ENCODE measurements at regions not wholly inside any gene's neighbourhood (a gene's known extent, or its start where the extent isn't known, plus 50 kb on each side); places are given as distances from the start of the nearest gene placed in this dataset.

DNA sequence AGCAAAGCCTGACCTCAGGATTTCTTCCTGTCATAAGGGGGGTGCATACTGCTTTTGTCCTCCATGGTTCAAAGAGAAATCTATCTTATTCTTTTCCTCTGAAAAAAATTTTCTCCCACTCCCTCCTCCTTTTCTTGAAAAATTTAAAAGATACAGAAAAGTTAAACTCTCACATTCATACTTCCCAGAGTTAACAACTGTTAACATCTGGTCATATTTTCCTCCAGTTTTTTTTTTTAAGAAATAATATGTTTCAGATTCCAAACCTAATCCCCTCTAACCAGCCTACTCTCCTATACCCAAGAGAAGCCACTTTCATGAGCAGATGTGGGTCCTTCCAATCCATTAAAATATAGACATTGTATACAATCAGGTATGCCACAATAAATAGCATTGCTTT is 378.9 kb upstream of the HNRNPA3 start:
- Mint-ChIP-seq H3K27ac (ENCODE audit: unreplicated experiment) (no peak overlapping the region), H3K36me3 (ENCODE audit: insufficient read depth, unreplicated experiment) (peaks cover 6% of the 10 kb centered on the region), H3K4me1 (ENCODE audit: low read depth, unreplicated experiment) (no peaks in the 10 kb centered on the region), H3K9me3 (ENCODE audit: low read depth, unreplicated experiment) (no peaks in the 10 kb centered on the region), H3K27me3 (ENCODE audit: unreplicated experiment) (peaks cover 53% of the 10 kb centered on the region), H3K4me3 (ENCODE audit: low read depth, unreplicated experiment) (no peak overlapping the region)
- intact Hi-C loops (cut with micrococcal nuclease; ENCODE audit: unreplicated experiment), result no loop called here
- BruUV-seq (replicated peaks), result no TSS peak
- DNase-seq, result no peak
- CTCF ChIA-PET, result no interaction called here
- TF ChIP-seq, protein P1, sequence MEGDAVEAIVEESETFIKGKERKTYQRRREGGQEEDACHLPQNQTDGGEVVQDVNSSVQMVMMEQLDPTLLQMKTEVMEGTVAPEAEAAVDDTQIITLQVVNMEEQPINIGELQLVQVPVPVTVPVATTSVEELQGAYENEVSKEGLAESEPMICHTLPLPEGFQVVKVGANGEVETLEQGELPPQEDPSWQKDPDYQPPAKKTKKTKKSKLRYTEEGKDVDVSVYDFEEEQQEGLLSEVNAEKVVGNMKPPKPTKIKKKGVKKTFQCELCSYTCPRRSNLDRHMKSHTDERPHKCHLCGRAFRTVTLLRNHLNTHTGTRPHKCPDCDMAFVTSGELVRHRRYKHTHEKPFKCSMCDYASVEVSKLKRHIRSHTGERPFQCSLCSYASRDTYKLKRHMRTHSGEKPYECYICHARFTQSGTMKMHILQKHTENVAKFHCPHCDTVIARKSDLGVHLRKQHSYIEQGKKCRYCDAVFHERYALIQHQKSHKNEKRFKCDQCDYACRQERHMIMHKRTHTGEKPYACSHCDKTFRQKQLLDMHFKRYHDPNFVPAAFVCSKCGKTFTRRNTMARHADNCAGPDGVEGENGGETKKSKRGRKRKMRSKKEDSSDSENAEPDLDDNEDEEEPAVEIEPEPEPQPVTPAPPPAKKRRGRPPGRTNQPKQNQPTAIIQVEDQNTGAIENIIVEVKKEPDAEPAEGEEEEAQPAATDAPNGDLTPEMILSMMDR (IDR thresholded peaks at IDR 0.05; ENCODE audit: unreplicated experiment), result no peak

DNA sequence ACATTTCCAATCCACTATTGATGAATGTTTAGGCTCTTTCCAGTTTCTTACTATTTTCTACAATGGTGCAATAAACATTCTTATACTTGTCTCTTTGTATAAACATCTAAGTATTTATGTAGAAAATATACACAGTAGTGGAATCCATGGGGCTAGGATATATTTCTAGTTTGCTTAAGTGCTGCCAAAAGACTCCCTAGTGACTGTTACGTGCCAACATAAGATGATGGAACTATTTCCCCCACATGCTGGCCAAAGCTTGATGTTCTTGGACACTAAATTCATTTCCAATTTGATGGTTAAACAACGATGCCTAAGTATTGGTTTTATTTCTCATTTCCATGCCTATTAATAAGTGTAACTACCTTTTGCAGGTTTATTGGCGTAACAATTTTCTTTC is 378.4 kb upstream of the HNRNPA3 start:
- H3K27ac Mint-ChIP-seq (ENCODE audit: unreplicated experiment), result no peak overlapping the region
- peaks cover 48% of the 10 kb centered on the region for H3K27me3 Mint-ChIP-seq (ENCODE audit: unreplicated experiment)
- peaks cover 1% of the 10 kb centered on the region for H3K36me3 Mint-ChIP-seq (ENCODE audit: insufficient read depth, unreplicated experiment)
- H3K9me3 Mint-ChIP-seq (ENCODE audit: low read depth, unreplicated experiment), result no peaks in the 10 kb centered on the region
- intact Hi-C loops (cut with micrococcal nuclease; ENCODE audit: unreplicated experiment), result no loop called here
- TF ChIP-seq, protein P1 (IDR thresholded peaks at IDR 0.05; ENCODE audit: unreplicated experiment), result no peak
- BruUV-seq (replicated peaks), result no TSS peak
- no peak overlapping the region for H3K4me3 Mint-ChIP-seq (ENCODE audit: low read depth, unreplicated experiment)
- no peak for DNase-seq
- H3K4me1 Mint-ChIP-seq (ENCODE audit: low read depth, unreplicated experiment), result no peaks in the 10 kb centered on the region
- CTCF ChIA-PET, result no interaction called here

DNA sequence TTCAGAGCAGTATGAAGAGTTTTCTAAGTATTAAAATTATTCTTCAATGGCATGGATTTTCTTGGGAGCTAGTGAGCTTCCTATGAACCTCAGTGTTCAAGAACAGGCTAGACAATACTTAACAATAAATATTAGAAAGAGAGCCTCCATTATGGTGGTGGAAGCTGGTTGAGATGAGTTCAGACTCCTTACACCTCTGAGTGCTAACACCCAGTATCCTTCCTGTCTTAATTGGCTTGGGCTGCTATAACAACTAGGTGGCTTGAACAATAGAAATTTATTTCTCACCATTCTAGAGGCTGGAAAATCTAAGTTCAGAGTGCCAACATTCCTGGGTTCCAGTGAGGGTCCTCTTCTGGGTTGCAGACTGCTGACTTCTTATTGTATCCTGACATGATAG is 369.4 kb upstream of the HNRNPA3 start:
- H3K27ac Mint-ChIP-seq (ENCODE audit: unreplicated experiment), result no peak overlapping the region

DNA sequence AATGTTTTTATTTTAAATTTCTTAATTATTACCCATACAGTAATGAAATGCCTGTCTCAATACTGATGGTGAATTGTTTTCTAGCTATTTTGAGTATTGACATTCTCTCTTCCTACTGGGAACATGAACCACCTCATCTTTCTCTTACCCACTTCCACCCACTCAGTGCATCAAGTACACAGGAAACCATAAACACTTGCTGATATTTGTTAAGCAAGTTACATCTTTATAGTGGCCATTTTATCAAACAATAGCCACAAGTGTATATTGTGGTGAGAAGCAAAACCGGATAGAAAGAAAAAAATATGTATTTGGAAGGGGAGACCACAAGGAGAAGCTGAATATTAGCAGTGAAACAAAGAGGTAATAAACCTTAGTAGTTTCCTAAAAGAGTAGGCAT is 368.1 kb upstream of the HNRNPA3 start:
- intact Hi-C loops (cut with micrococcal nuclease; ENCODE audit: unreplicated experiment), result no loop called here
- H3K36me3 Mint-ChIP-seq (ENCODE audit: insufficient read depth, unreplicated experiment), result no peaks in the 10 kb centered on the region
- no peaks in the 10 kb centered on the region for H3K4me1 Mint-ChIP-seq (ENCODE audit: low read depth, unreplicated experiment)
- peaks cover 7% of the 10 kb centered on the region for H3K27me3 Mint-ChIP-seq (ENCODE audit: unreplicated experiment)
- no peak overlapping the region for H3K4me3 Mint-ChIP-seq (ENCODE audit: low read depth, unreplicated experiment)
- CTCF ChIA-PET, result no interaction called here
- DNase-seq, result no peak
- H3K9me3 Mint-ChIP-seq (ENCODE audit: low read depth, unreplicated experiment), result no peaks in the 10 kb centered on the region
- no TSS peak for BruUV-seq (replicated peaks)
- no peak overlapping the region for H3K27ac Mint-ChIP-seq (ENCODE audit: unreplicated experiment)
- TF ChIP-seq, protein P1 (IDR thresholded peaks at IDR 0.05; ENCODE audit: unreplicated experiment), result no peak

More for the DNA sequence above, 369.4 kb upstream of the HNRNPA3 start:
- no peak overlapping the region for H3K4me3 Mint-ChIP-seq (ENCODE audit: low read depth, unreplicated experiment)
- TF ChIP-seq, protein P1 (IDR thresholded peaks at IDR 0.05; ENCODE audit: unreplicated experiment), result no peak
- H3K36me3 Mint-ChIP-seq (ENCODE audit: insufficient read depth, unreplicated experiment), result no peaks in the 10 kb centered on the region
- intact Hi-C loops (cut with micrococcal nuclease; ENCODE audit: unreplicated experiment), result no loop called here
- CTCF ChIA-PET, result no interaction called here
- no TSS peak for BruUV-seq (replicated peaks)
- H3K27me3 Mint-ChIP-seq (ENCODE audit: unreplicated experiment), result no peaks in the 10 kb centered on the region
- DNase-seq, result no peak
- no peaks in the 10 kb centered on the region for H3K4me1 Mint-ChIP-seq (ENCODE audit: low read depth, unreplicated experiment)
- no peaks in the 10 kb centered on the region for H3K9me3 Mint-ChIP-seq (ENCODE audit: low read depth, unreplicated experiment)

DNA sequence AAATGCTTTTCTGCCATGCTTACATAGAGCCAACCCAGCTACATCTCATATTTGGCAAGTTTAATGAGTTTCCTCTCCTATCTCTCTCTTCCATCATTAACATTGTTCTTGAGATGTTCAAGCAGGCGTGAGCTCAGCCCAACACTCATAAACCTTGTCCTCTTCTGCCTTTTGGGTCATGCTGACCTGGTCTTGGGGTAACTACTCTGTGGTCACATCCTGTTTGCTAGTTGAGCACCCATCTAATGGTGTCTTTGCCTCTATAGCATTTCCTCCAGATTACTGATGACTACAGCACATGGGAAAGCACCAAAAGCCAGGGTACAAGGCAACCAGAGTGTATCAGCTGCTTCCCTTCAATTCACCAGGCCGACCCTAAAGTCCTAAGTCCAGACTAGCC is 366.9 kb upstream of the HNRNPA3 start:
- no peaks in the 10 kb centered on the region for H3K36me3 Mint-ChIP-seq (ENCODE audit: insufficient read depth, unreplicated experiment)
- intact Hi-C loops (cut with micrococcal nuclease; ENCODE audit: unreplicated experiment), result no loop called here
- no TSS peak for BruUV-seq (replicated peaks)
- CTCF ChIA-PET, result no interaction called here
- peaks cover 18% of the 10 kb centered on the region for H3K27me3 Mint-ChIP-seq (ENCODE audit: unreplicated experiment)
- H3K27ac Mint-ChIP-seq (ENCODE audit: unreplicated experiment), result no peak overlapping the region
- DNase-seq, result no peak
- TF ChIP-seq, protein P1 (IDR thresholded peaks at IDR 0.05; ENCODE audit: unreplicated experiment), result no peak
- no peak overlapping the region for H3K4me3 Mint-ChIP-seq (ENCODE audit: low read depth, unreplicated experiment)
- H3K4me1 Mint-ChIP-seq (ENCODE audit: low read depth, unreplicated experiment), result no peaks in the 10 kb centered on the region
- no peaks in the 10 kb centered on the region for H3K9me3 Mint-ChIP-seq (ENCODE audit: low read depth, unreplicated experiment)

Data from Calu3 (cell line).